ENCODE measurements at regions not wholly inside any gene's neighbourhood (a gene's known extent, or its start where the extent isn't known, plus 50 kb on each side); places are given as distances from the start of the nearest gene placed in this dataset.
"Not testable (repeated sequence)": the region's sequence is repeated elsewhere in the genome, so short reads cannot be mapped to it uniquely, and the experiment has no call there.

DNA sequence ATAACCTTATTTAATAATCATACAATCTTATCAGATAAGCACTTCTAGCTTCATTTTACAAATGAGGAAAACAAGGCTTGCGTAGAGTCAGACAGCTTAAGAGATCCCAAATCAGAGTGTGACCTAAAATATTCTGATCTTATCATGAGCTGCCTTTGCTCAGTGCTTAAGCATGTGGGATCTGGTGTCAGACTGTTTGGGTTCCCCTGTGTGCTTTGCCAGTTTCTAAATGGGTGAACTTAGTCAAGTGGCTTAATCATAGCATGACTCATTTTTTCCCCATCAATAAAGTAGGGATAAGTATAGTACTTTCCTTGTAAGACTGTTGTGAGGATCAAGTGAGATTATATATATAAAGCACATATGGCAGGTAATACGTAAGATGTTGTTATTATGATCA, 612.6 kb upstream of the C16orf82 start:
- no peaks in the 10 kb centered on the region for H3K27me3 ChIP-seq
- DNase-seq (ENCODE audit: extremely low spot score in 2 of 2): no peak
- no peak overlapping the region for H3K27ac ChIP-seq
- intact Hi-C loops (cut with DNase I): no loop called here
- TF ChIP-seq POLR2A (IDR thresholded peaks at IDR 0.05) (no peak), POLR2AphosphoS5 (IDR thresholded peaks at IDR 0.05; ENCODE audit: insufficient read depth in 1 of 2, low read depth in 1 of 2) (no peak)
- TF ChIP-seq, protein P1, sequence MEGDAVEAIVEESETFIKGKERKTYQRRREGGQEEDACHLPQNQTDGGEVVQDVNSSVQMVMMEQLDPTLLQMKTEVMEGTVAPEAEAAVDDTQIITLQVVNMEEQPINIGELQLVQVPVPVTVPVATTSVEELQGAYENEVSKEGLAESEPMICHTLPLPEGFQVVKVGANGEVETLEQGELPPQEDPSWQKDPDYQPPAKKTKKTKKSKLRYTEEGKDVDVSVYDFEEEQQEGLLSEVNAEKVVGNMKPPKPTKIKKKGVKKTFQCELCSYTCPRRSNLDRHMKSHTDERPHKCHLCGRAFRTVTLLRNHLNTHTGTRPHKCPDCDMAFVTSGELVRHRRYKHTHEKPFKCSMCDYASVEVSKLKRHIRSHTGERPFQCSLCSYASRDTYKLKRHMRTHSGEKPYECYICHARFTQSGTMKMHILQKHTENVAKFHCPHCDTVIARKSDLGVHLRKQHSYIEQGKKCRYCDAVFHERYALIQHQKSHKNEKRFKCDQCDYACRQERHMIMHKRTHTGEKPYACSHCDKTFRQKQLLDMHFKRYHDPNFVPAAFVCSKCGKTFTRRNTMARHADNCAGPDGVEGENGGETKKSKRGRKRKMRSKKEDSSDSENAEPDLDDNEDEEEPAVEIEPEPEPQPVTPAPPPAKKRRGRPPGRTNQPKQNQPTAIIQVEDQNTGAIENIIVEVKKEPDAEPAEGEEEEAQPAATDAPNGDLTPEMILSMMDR (IDR thresholded peaks at IDR 0.05): no peak
- H3K36me3 ChIP-seq: no peaks in the 10 kb centered on the region
- no peaks in the 10 kb centered on the region for H3K4me1 ChIP-seq
- H3K4me3 ChIP-seq: no peak overlapping the region
- no peaks in the 10 kb centered on the region for H3K9me3 ChIP-seq

DNA sequence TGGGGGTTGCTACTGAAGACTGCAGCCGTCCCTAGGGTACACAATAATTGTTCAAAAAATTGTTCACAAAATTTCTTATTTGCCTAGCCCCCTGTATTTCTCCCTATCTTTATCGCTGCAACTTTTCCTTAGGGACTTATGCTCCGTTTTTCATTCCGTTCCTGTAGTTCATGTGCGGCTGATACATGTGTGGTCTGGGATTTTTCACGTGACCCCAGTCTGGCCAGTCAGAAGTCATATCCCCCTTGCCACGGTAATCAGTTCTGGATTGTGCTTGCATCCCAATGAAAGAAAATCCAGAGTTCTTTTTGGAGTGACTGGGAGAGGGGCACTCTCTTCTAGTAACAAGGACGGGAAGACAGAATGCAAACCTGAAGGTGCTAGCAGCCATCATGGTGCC, 610.7 kb upstream of the C16orf82 start:
- no peaks in the 10 kb centered on the region for H3K9me3 ChIP-seq
- DNase-seq (ENCODE audit: extremely low spot score in 2 of 2): no peak
- H3K36me3 ChIP-seq: no peaks in the 10 kb centered on the region
- no peak overlapping the region for H3K27ac ChIP-seq
- no peaks in the 10 kb centered on the region for H3K4me1 ChIP-seq
- H3K27me3 ChIP-seq: no peaks in the 10 kb centered on the region
- no peak overlapping the region for H3K4me3 ChIP-seq
- intact Hi-C loops (cut with DNase I): no loop called here
- TF ChIP-seq, protein P1 (IDR thresholded peaks at IDR 0.05): no peak
- TF ChIP-seq POLR2A (IDR thresholded peaks at IDR 0.05) (no peak), POLR2AphosphoS5 (IDR thresholded peaks at IDR 0.05; ENCODE audit: insufficient read depth in 1 of 2, low read depth in 1 of 2) (no peak)

DNA sequence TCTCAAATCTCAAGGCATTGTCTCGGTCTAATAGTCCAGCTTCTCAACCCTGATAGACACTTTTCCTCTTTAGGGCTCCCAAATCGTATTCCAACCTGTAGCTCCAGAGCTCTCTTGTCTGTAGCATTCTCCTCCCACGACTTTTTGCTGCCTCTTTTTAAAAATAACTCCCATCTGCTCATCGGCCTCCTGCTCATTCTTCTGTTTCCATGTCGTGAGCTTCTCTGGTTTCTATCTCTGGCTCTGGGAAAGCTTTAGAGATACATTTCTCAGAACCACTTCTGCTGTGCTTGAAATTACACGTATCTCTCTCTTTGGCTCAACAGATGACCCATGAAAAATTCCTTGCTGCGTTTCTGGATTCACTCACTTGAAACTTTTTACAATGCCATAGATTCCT, 609.6 kb upstream of the C16orf82 start:
- H3K9me3 ChIP-seq: no peaks in the 10 kb centered on the region
- TF ChIP-seq, protein P1 (IDR thresholded peaks at IDR 0.05): no peak
- TF ChIP-seq POLR2AphosphoS5 (IDR thresholded peaks at IDR 0.05; ENCODE audit: insufficient read depth in 1 of 2, low read depth in 1 of 2) (no peak), POLR2A (IDR thresholded peaks at IDR 0.05) (no peak)
- H3K4me1 ChIP-seq: no peaks in the 10 kb centered on the region
- H3K4me3 ChIP-seq: no peak overlapping the region
- intact Hi-C loops (cut with DNase I): no loop called here
- H3K27ac ChIP-seq: no peak overlapping the region
- H3K36me3 ChIP-seq: no peaks in the 10 kb centered on the region
- no peak for DNase-seq (ENCODE audit: extremely low spot score in 2 of 2)
- H3K27me3 ChIP-seq: no peaks in the 10 kb centered on the region

DNA sequence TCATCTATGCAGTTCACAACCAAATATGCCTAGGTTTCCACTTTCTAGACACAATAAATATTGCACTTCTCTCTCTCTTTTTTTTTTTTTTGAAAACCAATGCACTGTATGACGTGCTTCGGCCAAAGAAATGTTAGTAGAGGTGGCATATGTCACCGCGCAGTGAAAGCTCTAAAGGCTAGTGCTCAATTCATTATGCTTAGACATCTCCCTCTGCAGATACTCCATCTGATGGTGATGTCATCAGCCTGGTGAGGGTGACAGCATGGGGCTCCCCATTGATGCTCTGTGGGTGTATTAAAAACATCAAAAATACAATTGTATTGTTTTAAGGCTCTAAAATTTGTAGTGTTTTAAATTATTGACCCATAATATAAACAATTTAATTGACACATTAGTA, 608.8 kb upstream of the C16orf82 start:
- TF ChIP-seq POLR2AphosphoS5 (IDR thresholded peaks at IDR 0.05; ENCODE audit: insufficient read depth in 1 of 2, low read depth in 1 of 2) (no peak), POLR2A (IDR thresholded peaks at IDR 0.05) (no peak)
- TF ChIP-seq, protein P1 (IDR thresholded peaks at IDR 0.05): no peak
- Histone ChIP-seq H3K27ac (no peak overlapping the region), H3K36me3 (no peaks in the 10 kb centered on the region), H3K9me3 (no peaks in the 10 kb centered on the region), H3K4me3 (no peak overlapping the region), H3K4me1 (no peaks in the 10 kb centered on the region), H3K27me3 (no peaks in the 10 kb centered on the region)
- no peak for DNase-seq (ENCODE audit: extremely low spot score in 2 of 2)
- intact Hi-C loops (cut with DNase I): no loop called here

DNA sequence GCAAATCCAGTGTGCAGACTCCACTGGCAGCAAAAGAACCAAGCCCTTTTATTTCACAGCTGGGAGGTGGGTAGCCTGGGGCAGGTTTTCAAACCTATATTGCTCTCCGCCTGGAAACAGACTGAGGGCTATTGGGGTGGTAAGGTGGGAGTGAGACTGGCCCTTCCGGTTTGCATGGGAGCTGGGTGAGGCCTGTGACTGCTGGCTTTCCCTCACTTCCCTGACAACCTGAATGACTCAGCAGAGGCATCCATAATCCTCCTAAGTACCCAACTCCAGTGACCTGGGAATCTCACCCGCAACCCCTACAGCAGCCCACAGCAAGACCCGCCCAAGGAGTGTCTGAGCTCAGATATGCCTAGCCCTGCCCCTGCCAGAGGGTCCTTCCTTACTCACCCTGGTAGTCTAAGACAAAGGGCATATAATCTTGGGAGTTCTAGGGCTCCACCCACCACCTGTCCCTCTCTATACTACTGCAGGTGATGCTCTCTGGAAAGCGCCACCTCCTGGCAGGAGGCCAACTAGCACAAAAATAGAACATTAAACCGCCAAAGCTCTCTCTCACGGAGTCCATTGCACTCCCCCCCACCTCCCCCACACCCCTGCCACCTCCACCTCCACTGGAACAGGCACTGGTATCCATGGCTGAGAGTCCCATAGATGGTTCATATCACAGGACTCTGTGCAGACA, 602.0 kb upstream of the C16orf82 start:
- TF ChIP-seq POLR2A (IDR thresholded peaks at IDR 0.05) (no peak), POLR2AphosphoS5 (IDR thresholded peaks at IDR 0.05; ENCODE audit: insufficient read depth in 1 of 2, low read depth in 1 of 2) (no peak)
- TF ChIP-seq, protein P1 (IDR thresholded peaks at IDR 0.05): no peak
- Histone ChIP-seq H3K4me1 (no peaks in the 10 kb centered on the region), H3K4me3 (no peak overlapping the region), H3K27ac (no peak overlapping the region), H3K9me3 (no peaks in the 10 kb centered on the region), H3K27me3 (no peaks in the 10 kb centered on the region), H3K36me3 (no peaks in the 10 kb centered on the region)
- DNase-seq (ENCODE audit: extremely low spot score in 2 of 2): no peak
- intact Hi-C loops (cut with DNase I): no loop called here

DNA sequence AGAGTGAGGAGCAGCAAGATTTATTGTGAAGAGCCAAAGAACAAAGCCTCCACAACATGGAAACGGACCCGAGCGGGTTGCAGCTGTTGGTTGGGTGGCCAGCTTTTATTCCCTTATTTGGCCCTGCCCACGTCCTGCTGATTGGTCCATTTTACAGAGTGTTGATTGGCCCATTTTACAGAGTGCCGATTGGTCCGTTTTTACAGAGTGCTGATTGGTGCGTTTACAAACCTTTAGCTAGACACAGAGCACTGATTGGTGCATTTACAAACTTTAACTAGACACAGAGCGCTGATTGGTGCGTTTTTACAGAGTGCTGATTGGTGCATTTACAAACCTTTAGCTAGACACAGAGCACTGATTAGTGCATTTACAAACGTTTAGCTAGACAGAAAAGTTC, 592.3 kb upstream of the C16orf82 start:
- H3K36me3 ChIP-seq; H3K4me1 ChIP-seq; H3K27ac ChIP-seq; H3K9me3 ChIP-seq; H3K4me3 ChIP-seq; DNase-seq (ENCODE audit: extremely low spot score in 2 of 2); H3K27me3 ChIP-seq; intact Hi-C loops (cut with DNase I): not testable (repeated sequence)

Data from vagina (tissue), 2 donors.